Islet of Langerhans (tissue), 1 donor: ENCODE measurements at regions not wholly inside any gene's neighbourhood (a gene's known extent, or its start where the extent isn't known, plus 50 kb on each side); places are given as distances from the start of the nearest gene placed in this dataset.

ENCODE experiments used
- FAIRE-seq: peaks from one replicate; lab custom pipeline; 2011; peaks lifted over from hg19 to GRCh38; lab: Jason Lieb, UNC

GRCh38 chr3:8359133-8359532 lies 142.5 kb upstream of the LMCD1 start:
- FAIRE-seq = no peak

GRCh38 chr3:8363200-8363599 lies 138.4 kb upstream of the LMCD1 start:
- no peak for FAIRE-seq

- FAIRE-seq = no peak
Measured at GRCh38 chr3:8365541-8365940, 136.1 kb upstream of the LMCD1 start.

GRCh38 chr3:8366219-8366810 lies 135.3 kb upstream of the LMCD1 start:
- no peak for FAIRE-seq

GRCh38 chr3:8368598-8368997 lies 133.0 kb upstream of the LMCD1 start:
- no peak for FAIRE-seq

GRCh38 chr3:8369638-8370037 lies 132.0 kb upstream of the LMCD1 start:
- FAIRE-seq = no peak

GRCh38 chr3:8371085-8371551 lies 130.5 kb upstream of the LMCD1 start:
- no peak for FAIRE-seq

- no peak for FAIRE-seq
Measured at GRCh38 chr3:8371960-8372463, 129.6 kb upstream of the LMCD1 start.

- no peak for FAIRE-seq
Measured at GRCh38 chr3:8380904-8381704, 120.5 kb upstream of the LMCD1 start.

GRCh38 chr3:8385848-8386620 lies 115.6 kb upstream of the LMCD1 start:
- FAIRE-seq = no peak

GRCh38 chr3:8387571-8387970 lies 114.1 kb upstream of the LMCD1 start:
- no peak for FAIRE-seq

- FAIRE-seq = no peak
Measured at GRCh38 chr3:8399686-8400085, 101.9 kb upstream of the LMCD1 start.

- no peak for FAIRE-seq
Measured at GRCh38 chr3:8400911-8401310, 100.7 kb upstream of the LMCD1 start.

GRCh38 chr3:8403996-8404395 lies 97.6 kb upstream of the LMCD1 start:
- FAIRE-seq = no peak

- no peak for FAIRE-seq
Measured at GRCh38 chr3:8405144-8405543, 96.5 kb upstream of the LMCD1 start.

GRCh38 chr3:8406479-8406878 lies 95.1 kb upstream of the LMCD1 start:
- FAIRE-seq = no peak

- no peak for FAIRE-seq
Measured at GRCh38 chr3:8413337-8413926, 88.2 kb upstream of the LMCD1 start.

- FAIRE-seq = no peak
Measured at GRCh38 chr3:8416965-8417364, 84.7 kb upstream of the LMCD1 start.

- no peak for FAIRE-seq
Measured at GRCh38 chr3:8420612-8421011, 81.0 kb upstream of the LMCD1 start.

GRCh38 chr3:8421267-8421666 lies 80.4 kb upstream of the LMCD1 start:
- no peak for FAIRE-seq

- no peak for FAIRE-seq
Measured at GRCh38 chr3:8421711-8422110, 79.9 kb upstream of the LMCD1 start.

- FAIRE-seq = no peak
Measured at GRCh38 chr3:8423307-8423706, 78.3 kb upstream of the LMCD1 start.

GRCh38 chr3:8424281-8424680 lies 77.3 kb upstream of the LMCD1 start:
- no peak for FAIRE-seq
